ENCODE measurements at regions not wholly inside any gene's neighbourhood (a gene's known extent, or its start where the extent isn't known, plus 50 kb on each side); places are given as distances from the start of the nearest gene placed in this dataset.

- no peak for DNase-seq (ENCODE audit: low spot score)
- H3K27ac Mint-ChIP-seq (ENCODE audit: unreplicated experiment): no peak overlapping the region
- no peaks in the 10 kb centered on the region for H3K4me1 Mint-ChIP-seq (ENCODE audit: low read depth)
- no peaks in the 10 kb centered on the region for H3K27me3 Mint-ChIP-seq (ENCODE audit: low read depth)
- no peaks in the 10 kb centered on the region for H3K9me3 Mint-ChIP-seq (ENCODE audit: low read depth)
- TF ChIP-seq CTCF (IDR thresholded peaks at IDR 0.05): no peak
- no peaks in the 10 kb centered on the region for H3K36me3 Mint-ChIP-seq (ENCODE audit: low read depth)
- H3K4me3 Mint-ChIP-seq (ENCODE audit: unreplicated experiment): no peak overlapping the region
These were observed 569.0 kb downstream of the DCDC2C start for GRCh38 chr2:4272261-4272858.

- H3K4me3 Mint-ChIP-seq (ENCODE audit: unreplicated experiment): no peak overlapping the region
- no peak overlapping the region for H3K27ac Mint-ChIP-seq (ENCODE audit: unreplicated experiment)
- no peaks in the 10 kb centered on the region for H3K27me3 Mint-ChIP-seq (ENCODE audit: low read depth)
- H3K9me3 Mint-ChIP-seq (ENCODE audit: low read depth): no peaks in the 10 kb centered on the region
- no peak for TF ChIP-seq CTCF (IDR thresholded peaks at IDR 0.05)
- H3K4me1 Mint-ChIP-seq (ENCODE audit: low read depth): peaks cover 2% of the 10 kb centered on the region
- no peaks in the 10 kb centered on the region for H3K36me3 Mint-ChIP-seq (ENCODE audit: low read depth)
- no peak for DNase-seq (ENCODE audit: low spot score)
These were observed 575.0 kb downstream of the DCDC2C start for GRCh38 chr2:4278392-4278791.

GRCh38 chr2:4279431-4279830 is 576.1 kb downstream of the DCDC2C start:
- Mint-ChIP-seq H3K36me3 (ENCODE audit: low read depth) (no peaks in the 10 kb centered on the region), H3K27me3 (ENCODE audit: low read depth) (no peaks in the 10 kb centered on the region), H3K4me1 (ENCODE audit: low read depth) (peaks cover 7% of the 10 kb centered on the region), H3K4me3 (ENCODE audit: unreplicated experiment) (no peak overlapping the region), H3K9me3 (ENCODE audit: low read depth) (no peaks in the 10 kb centered on the region), H3K27ac (ENCODE audit: unreplicated experiment) (no peak overlapping the region)
- no peak for TF ChIP-seq CTCF (IDR thresholded peaks at IDR 0.05)
- DNase-seq (ENCODE audit: low spot score): no peak

- Mint-ChIP-seq H3K36me3 (ENCODE audit: low read depth) (no peaks in the 10 kb centered on the region), H3K9me3 (ENCODE audit: low read depth) (no peaks in the 10 kb centered on the region), H3K4me1 (ENCODE audit: low read depth) (no peaks in the 10 kb centered on the region), H3K4me3 (ENCODE audit: unreplicated experiment) (no peak overlapping the region), H3K27me3 (ENCODE audit: low read depth) (no peaks in the 10 kb centered on the region), H3K27ac (ENCODE audit: unreplicated experiment) (no peak overlapping the region)
- TF ChIP-seq CTCF (IDR thresholded peaks at IDR 0.05): no peak
- DNase-seq (ENCODE audit: low spot score): no peak
These were observed 588.1 kb downstream of the DCDC2C start for GRCh38 chr2:4291430-4291829.

- Mint-ChIP-seq H3K27me3 (ENCODE audit: low read depth) (no peaks in the 10 kb centered on the region), H3K36me3 (ENCODE audit: low read depth) (no peaks in the 10 kb centered on the region), H3K4me1 (ENCODE audit: low read depth) (no peaks in the 10 kb centered on the region), H3K4me3 (ENCODE audit: unreplicated experiment) (no peak overlapping the region), H3K9me3 (ENCODE audit: low read depth) (no peaks in the 10 kb centered on the region), H3K27ac (ENCODE audit: unreplicated experiment) (no peak overlapping the region)
- no peak for DNase-seq (ENCODE audit: low spot score)
- no peak for TF ChIP-seq CTCF (IDR thresholded peaks at IDR 0.05)
These were observed 592.3 kb downstream of the DCDC2C start for GRCh38 chr2:4295680-4296079.
